Body of pancreas (tissue), 4 donors: ENCODE measurements at regions not wholly inside any gene's neighbourhood (a gene's known extent, or its start where the extent isn't known, plus 50 kb on each side); places are given as distances from the start of the nearest gene placed in this dataset.

ENCODE experiments used
- ATAC-seq: fragments of 150-250 bp; one replicate; pipeline ENCODE4 v1.9.1; 2016
- DNase-seq, 4 donors: peaks; one replicate each; pipeline ENCODE4 v3.0.0-alpha.2; 2019
- H3K27ac ChIP-seq, 4 donors: fragments of 200-600 bp; sonication (generic); 1 replicate in 3 of 4; 2 replicates in 1 of 4; pipeline versions ENCODE4 v1.5.1 to v1.6.1; 2016 to 2019; ENCODE audit warnings: mild to moderate bottlenecking in 1 of 4, mixed read lengths in 1 of 4, moderate library complexity in 1 of 4
- H3K27me3 ChIP-seq, 2 donors: fragments of 200-600 bp; sonication (generic); one replicate each; pipeline ENCODE4 v1.6.0; 2016; ENCODE audit warnings: mild to moderate bottlenecking in 1 of 2
- H3K36me3 ChIP-seq, 2 donors: fragments of 200-600 bp; sonication (generic); replicated peaks in 1 of 2; 2 replicates each; pipeline ENCODE4 v1.5.1; 2016; ENCODE audit warnings: low read depth in 2 of 2; ENCODE audit not compliant: insufficient read depth in 1 of 2
- H3K4me1 ChIP-seq: fragments of 200-600 bp; sonication (generic); one replicate; pipeline ENCODE4 v1.6.0; 2016
- H3K4me3 ChIP-seq, 2 donors: fragments of 200-600 bp; sonication (generic); 1 replicate in 1 of 2; 2 replicates in 1 of 2; pipeline ENCODE4 v1.5.1; 2016 to 2019
- H3K9me3 ChIP-seq, 3 donors: fragments of 200-600 bp; sonication (generic); 1 replicate in 2 of 3; 2 replicates in 1 of 3; pipeline ENCODE4 v1.5.1; 2016
- POLR2A ChIP-seq, 3 donors: fragments of 450-650 bp; IDR thresholded peaks; one replicate each; pipeline ENCODE4 v1.6.1; 2016; ENCODE audit warnings: antibody characterized with exemption in 3 of 3, mild to moderate bottlenecking in 2 of 3
- WGBS, 2 donors: methylation state at CpG; one replicate each; pipeline ENCODE4 v1.1.5; 2017; 5-methylcytosine and 5-hydroxymethylcytosine counted together
- intact Hi-C: fragments of 100-400 bp; cut with DNase I; formaldehyde crosslinking; loops from one replicate; pipeline ENCODE4 v1.15.1; 2023
- TF ChIP-seq, protein P1 (sequence below), 7 experiments: fragments of 450-650 bp in 4 of 7; fragments of 200-600 bp in 3 of 7; sonication (generic) in 3 of 7; IDR thresholded peaks; one replicate each; pipeline ENCODE4 v1.5.1; 2016 to 2019; ENCODE audit warnings: antibody characterized with exemption in 7 of 7

DNA sequence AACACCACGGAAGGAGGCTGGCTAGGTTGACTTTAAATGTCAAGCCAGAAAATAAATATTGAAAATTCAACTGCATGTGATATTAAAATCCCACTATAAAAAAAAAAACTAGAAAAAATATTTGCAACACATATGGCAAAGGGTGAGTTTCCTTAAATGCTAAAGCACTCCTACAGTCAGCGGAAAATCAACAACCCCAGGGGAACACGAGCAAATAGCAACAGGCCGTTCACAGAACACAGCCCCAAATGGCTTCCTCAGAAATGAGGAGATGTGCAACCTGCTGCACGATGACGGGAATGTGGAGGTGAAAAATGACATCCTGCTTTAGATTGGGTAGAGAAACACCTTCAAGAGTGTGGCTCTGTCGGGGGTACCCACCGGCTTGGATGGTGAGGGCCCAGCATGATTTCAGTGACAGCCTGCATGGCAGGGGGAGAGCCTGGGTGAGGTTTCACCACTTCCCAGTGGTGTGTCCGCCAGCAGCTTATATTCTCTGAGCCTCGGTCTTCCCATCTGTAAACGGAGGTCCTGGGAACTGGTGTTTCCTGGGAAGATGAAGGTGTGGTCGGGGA is 157.9 kb upstream of the GLI2 start:
- ATAC-seq, result no peak
- no peaks in the 10 kb centered on the region for H3K9me3 ChIP-seq
- no peaks in the 10 kb centered on the region for H3K27me3 ChIP-seq
- H3K4me1 ChIP-seq, result no peaks in the 10 kb centered on the region
- H3K36me3 ChIP-seq, result no peaks in the 10 kb centered on the region
- intact Hi-C loops, result no loop called here
- H3K27ac ChIP-seq, result no peak overlapping the region
- no peak for DNase-seq
- no peak overlapping the region for H3K4me3 ChIP-seq
- 82 to 84% methylated on average over 12 of the region's 12 CpGs for WGBS, 2 donors
- TF ChIP-seq, protein P1, sequence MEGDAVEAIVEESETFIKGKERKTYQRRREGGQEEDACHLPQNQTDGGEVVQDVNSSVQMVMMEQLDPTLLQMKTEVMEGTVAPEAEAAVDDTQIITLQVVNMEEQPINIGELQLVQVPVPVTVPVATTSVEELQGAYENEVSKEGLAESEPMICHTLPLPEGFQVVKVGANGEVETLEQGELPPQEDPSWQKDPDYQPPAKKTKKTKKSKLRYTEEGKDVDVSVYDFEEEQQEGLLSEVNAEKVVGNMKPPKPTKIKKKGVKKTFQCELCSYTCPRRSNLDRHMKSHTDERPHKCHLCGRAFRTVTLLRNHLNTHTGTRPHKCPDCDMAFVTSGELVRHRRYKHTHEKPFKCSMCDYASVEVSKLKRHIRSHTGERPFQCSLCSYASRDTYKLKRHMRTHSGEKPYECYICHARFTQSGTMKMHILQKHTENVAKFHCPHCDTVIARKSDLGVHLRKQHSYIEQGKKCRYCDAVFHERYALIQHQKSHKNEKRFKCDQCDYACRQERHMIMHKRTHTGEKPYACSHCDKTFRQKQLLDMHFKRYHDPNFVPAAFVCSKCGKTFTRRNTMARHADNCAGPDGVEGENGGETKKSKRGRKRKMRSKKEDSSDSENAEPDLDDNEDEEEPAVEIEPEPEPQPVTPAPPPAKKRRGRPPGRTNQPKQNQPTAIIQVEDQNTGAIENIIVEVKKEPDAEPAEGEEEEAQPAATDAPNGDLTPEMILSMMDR (IDR thresholded peaks at IDR 0.05), result no peak
- TF ChIP-seq POLR2A (IDR thresholded peaks at IDR 0.05), result no peak

DNA sequence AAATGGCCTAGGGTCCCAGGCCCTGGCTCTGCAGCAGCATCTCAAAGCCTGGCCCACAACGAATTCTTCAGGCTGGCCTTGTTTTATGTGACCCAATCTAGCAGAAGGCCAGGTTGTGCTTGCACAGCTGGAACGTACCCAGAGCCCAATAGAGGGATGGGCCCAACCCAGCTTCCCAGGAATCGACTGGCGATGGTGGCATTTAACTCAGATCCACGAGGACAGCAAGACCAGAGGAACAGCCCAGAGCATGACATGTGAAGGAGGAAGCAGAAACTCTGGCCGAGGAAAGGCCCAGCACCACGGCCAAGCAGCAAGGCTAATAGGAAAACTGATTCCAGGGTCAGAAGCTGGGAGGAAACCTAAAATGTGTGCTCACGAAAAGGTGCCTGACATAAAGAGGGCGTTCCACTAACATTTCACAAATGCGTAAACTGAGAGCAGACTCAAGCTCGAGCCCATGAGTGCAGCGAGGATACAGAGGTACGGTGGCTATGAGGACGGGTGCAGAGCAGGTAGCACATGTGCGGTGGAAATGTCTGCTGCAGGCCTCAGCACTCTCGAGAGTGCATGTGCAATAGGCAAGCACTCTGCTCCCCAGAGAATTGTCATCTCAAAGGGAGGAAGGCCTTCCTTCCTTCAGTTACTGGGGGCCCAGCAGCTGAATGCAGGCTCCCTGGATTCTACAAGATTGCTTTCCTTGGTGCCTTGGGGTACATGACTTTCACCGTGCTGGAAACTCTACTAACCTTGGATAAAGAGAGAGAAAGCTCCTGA is 156.9 kb upstream of the GLI2 start:
- no peak for ATAC-seq
- 77 to 80% methylated on average over 17 of the region's 17 CpGs for WGBS, 2 donors
- TF ChIP-seq POLR2A (IDR thresholded peaks at IDR 0.05), result no peak
- TF ChIP-seq, protein P1 (IDR thresholded peaks at IDR 0.05), result no peak
- no peak for DNase-seq
- intact Hi-C loops, result no loop called here
- H3K36me3 ChIP-seq, result no peaks in the 10 kb centered on the region
- no peaks in the 10 kb centered on the region for H3K9me3 ChIP-seq
- H3K4me1 ChIP-seq, result no peaks in the 10 kb centered on the region
- no peak overlapping the region for H3K4me3 ChIP-seq
- no peak overlapping the region for H3K27ac ChIP-seq
- H3K27me3 ChIP-seq, result no peaks in the 10 kb centered on the region

DNA sequence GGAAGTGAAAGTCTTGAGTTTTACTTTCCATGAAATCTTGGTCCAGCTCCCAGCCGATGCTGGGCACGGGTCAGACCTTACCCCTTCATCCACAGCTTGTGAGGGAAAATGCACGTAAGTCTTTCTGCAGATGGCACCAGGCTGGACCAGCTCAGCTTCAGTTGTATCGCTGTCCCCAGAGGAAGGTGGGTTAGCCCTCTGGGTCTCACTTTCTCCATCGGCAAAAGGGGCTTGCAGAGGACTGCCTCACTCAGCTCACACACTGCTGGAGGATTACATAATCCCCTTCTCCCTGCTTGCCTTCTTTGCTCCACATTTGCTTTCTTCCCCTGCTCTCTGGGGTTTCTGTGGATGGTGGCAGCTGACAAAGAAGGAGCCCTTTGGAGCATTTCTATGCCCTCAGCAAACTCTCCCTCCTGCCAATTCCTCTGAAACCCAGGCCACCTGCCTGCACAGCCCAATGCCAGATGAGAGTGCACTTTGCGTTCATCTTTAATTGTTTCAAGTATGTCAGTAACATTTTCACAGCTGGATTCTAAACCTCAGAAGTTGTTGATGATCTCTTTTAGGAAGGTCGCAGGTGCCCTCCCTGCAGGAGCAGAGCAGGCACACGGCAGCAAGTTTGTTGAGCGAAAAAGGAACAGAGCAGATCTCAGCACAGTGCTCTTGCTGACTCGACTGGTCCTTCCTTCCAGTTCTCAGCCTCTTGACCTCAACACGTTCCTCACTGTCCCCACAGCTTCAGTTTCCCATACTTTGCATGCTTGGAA is 155.6 kb upstream of the GLI2 start:
- H3K36me3 ChIP-seq, result no peaks in the 10 kb centered on the region
- H3K4me3 ChIP-seq, result no peak overlapping the region
- DNase-seq, result no peak
- H3K27me3 ChIP-seq, result no peaks in the 10 kb centered on the region
- intact Hi-C loops, result no loop called here
- no peaks in the 10 kb centered on the region for H3K4me1 ChIP-seq
- TF ChIP-seq POLR2A (IDR thresholded peaks at IDR 0.05), result no peak
- TF ChIP-seq, protein P1 (IDR thresholded peaks at IDR 0.05), result no peak
- no peak for ATAC-seq
- 70 to 74% methylated on average over 11 of the region's 11 CpGs for WGBS, 2 donors
- no peaks in the 10 kb centered on the region for H3K9me3 ChIP-seq
- H3K27ac ChIP-seq, result no peak overlapping the region

DNA sequence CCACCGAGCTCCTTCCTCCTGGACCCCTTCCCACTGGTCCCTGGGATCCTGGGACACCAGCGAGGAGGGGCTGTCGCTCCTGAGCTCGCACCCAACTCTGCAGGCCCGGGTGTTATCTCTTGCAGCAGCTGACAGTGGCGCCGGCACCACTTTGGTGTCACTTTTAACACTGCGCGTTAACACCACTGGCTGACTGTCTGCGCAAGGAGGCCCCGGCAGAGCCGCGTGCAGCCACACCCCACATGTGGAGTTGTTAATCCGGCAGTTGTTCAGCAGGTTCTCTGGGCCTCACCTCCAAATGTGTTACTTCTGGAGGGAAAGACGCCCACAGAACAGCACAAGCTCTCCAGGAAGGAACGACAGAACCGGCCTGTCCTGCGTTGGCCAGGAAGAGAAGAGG is 155.0 kb upstream of the GLI2 start:
- no peaks in the 10 kb centered on the region for H3K4me1 ChIP-seq
- no peak for ATAC-seq
- H3K27me3 ChIP-seq, result no peaks in the 10 kb centered on the region
- WGBS, 2 donors, result 66 to 74% methylated on average over 12 to 18 of the region's 18 CpGs
- intact Hi-C loops, result no loop called here
- H3K4me3 ChIP-seq, result no peak overlapping the region
- DNase-seq, result no peak
- TF ChIP-seq POLR2A (IDR thresholded peaks at IDR 0.05), result no peak
- TF ChIP-seq, protein P1 (IDR thresholded peaks at IDR 0.05), result no peak
- no peak overlapping the region for H3K27ac ChIP-seq
- H3K9me3 ChIP-seq, result no peaks in the 10 kb centered on the region
- H3K36me3 ChIP-seq, result no peaks in the 10 kb centered on the region
